ENCODE measurements at regions not wholly inside any gene's neighbourhood (a gene's known extent, or its start where the extent isn't known, plus 50 kb on each side); places are given as distances from the start of the nearest gene placed in this dataset.

- TF ChIP-seq CTCF (IDR thresholded peaks at IDR 0.05 in 2 of 3, conservative IDR thresholded peaks at IDR 0.05 in 1 of 3; ENCODE audit: borderline replicate concordance in 1 of 3, insufficient read depth in 1 of 3, low read depth in 2 of 3, low read length in 2 of 3): no peak
- no peak for TF ChIP-seq POLR2AphosphoS5 (IDR thresholded peaks at IDR 0.05; ENCODE audit: low read depth, low read length)
- TF ChIP-seq REST (IDR thresholded peaks at IDR 0.05; ENCODE audit: low read depth): no peak
- no peak for TF ChIP-seq POLR2A (IDR thresholded peaks at IDR 0.05; ENCODE audit: borderline replicate concordance, extremely low read depth, insufficient read depth, insufficient read length)
- TF ChIP-seq CEBPB (IDR thresholded peaks at IDR 0.05; ENCODE audit: low read depth): no peak
- no peak for TF ChIP-seq EZH2 (IDR thresholded peaks at IDR 0.05)
- TF ChIP-seq ZBTB33 (IDR thresholded peaks at IDR 0.05; ENCODE audit: extremely low read depth, insufficient replicate concordance, low read length): no peak
- TF ChIP-seq CBX3 (IDR thresholded peaks at IDR 0.05; ENCODE audit: low read depth): no peak
- TF ChIP-seq YY1 (IDR thresholded peaks at IDR 0.05; ENCODE audit: extremely low read depth, insufficient replicate concordance, low read depth, low read length): no peak
- no peak for TF ChIP-seq SIN3A (IDR thresholded peaks at IDR 0.05; ENCODE audit: low read depth)
- TF ChIP-seq ZNF274 (IDR thresholded peaks at IDR 0.05; ENCODE audit: low read depth, low read length): no peak
- no peak for TF ChIP-seq EZH2phosphoT487 (IDR thresholded peaks at IDR 0.05; ENCODE audit: borderline replicate concordance)
- no peak for TF ChIP-seq TCF7L2 (IDR thresholded peaks at IDR 0.05; ENCODE audit: borderline replicate concordance, extremely low read depth, insufficient read depth, insufficient read length)
Measured at GRCh38 chr7:114062810-114063209, 144.0 kb upstream of the PPP1R3A start.

Data from HCT116 (cell line).